ENCODE measurements at regions not wholly inside any gene's neighbourhood (a gene's known extent, or its start where the extent isn't known, plus 50 kb on each side); places are given as distances from the start of the nearest gene placed in this dataset.

DNA sequence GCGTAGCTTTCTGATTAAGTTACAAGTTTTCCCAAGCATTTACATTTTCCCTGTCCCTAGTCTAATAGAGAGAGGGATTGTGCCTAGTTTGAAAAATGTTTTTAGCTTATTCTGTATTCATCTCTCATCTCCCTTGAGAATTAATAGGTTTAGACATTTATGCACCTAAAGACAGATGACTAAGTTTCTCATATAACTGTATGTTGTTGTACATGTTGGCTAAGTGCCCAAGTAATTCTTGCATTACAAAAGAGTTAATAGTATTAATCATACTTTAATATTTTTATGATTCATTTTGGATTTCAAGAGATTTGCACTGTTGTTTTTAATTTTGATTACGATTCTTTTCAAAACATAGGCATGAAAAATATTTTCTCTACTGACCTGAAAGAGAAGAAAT is 109.0 kb upstream of the TBL1XR1 start:
- TF ChIP-seq, protein P1, sequence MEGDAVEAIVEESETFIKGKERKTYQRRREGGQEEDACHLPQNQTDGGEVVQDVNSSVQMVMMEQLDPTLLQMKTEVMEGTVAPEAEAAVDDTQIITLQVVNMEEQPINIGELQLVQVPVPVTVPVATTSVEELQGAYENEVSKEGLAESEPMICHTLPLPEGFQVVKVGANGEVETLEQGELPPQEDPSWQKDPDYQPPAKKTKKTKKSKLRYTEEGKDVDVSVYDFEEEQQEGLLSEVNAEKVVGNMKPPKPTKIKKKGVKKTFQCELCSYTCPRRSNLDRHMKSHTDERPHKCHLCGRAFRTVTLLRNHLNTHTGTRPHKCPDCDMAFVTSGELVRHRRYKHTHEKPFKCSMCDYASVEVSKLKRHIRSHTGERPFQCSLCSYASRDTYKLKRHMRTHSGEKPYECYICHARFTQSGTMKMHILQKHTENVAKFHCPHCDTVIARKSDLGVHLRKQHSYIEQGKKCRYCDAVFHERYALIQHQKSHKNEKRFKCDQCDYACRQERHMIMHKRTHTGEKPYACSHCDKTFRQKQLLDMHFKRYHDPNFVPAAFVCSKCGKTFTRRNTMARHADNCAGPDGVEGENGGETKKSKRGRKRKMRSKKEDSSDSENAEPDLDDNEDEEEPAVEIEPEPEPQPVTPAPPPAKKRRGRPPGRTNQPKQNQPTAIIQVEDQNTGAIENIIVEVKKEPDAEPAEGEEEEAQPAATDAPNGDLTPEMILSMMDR (IDR thresholded peaks at IDR 0.05): no peak
- no peak overlapping the region for H3K27ac ChIP-seq
- H3K27me3 ChIP-seq: no peaks in the 10 kb centered on the region
- no peaks in the 10 kb centered on the region for H3K36me3 ChIP-seq
- intact Hi-C loops (cut with DNase I): no loop called here
- peaks cover 0 to 9% of the 10 kb centered on the region in 2 donors for H3K9me3 ChIP-seq
- no peak overlapping the region for H3K4me3 ChIP-seq
- no peak for DNase-seq (ENCODE audit: low spot score in 2 of 2)
- H3K4me1 ChIP-seq: no peaks in the 10 kb centered on the region

DNA sequence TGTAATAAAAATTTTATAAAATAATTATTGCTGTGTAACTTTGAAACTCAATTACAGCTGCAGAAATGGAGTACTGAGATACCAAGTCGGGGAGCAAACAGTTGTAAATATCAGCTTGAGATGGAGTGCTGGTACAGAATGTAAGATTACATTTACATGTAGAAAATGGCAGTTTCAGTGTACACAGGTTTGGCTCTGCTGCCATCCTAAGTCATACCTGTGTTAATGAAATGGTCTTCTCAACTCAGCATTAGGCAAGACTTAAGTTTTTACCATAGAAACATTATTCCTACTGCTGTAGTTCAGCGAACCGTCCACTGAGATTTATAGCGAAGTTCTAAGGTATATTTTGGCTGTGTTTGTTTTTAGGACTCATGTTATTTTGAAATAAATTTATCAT is 110.1 kb upstream of the TBL1XR1 start:
- peaks cover 0 to 10% of the 10 kb centered on the region in 2 donors for H3K9me3 ChIP-seq
- no peak overlapping the region for H3K27ac ChIP-seq
- no peak overlapping the region for H3K4me3 ChIP-seq
- no peaks in the 10 kb centered on the region for H3K4me1 ChIP-seq
- H3K36me3 ChIP-seq: no peaks in the 10 kb centered on the region
- no peak for DNase-seq (ENCODE audit: low spot score in 2 of 2)
- intact Hi-C loops (cut with DNase I): no loop called here
- TF ChIP-seq, protein P1 (IDR thresholded peaks at IDR 0.05): no peak
- H3K27me3 ChIP-seq: no peaks in the 10 kb centered on the region

DNA sequence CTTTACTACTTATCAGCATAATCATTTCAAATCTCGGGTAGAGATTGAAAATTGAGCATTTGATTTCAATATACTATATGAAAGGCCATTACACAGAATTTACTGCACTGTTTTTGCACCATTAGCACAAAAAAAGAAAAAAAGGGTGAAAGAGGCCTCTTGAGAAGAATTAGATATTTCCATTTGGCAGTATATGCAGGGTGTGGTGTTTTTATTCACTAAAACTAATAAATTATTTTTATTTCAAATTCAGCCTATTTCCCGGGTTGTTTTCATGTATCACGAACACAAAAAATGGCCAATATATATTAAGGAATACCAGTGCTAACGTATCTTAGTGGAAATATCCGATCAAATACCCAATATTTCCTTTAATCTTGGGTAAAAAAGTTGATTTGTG is 110.5 kb upstream of the TBL1XR1 start:
- no peak overlapping the region for H3K4me3 ChIP-seq
- H3K27me3 ChIP-seq: no peaks in the 10 kb centered on the region
- H3K27ac ChIP-seq: no peak overlapping the region
- TF ChIP-seq, protein P1 (IDR thresholded peaks at IDR 0.05): no peak
- no peak for DNase-seq (ENCODE audit: low spot score in 2 of 2)
- intact Hi-C loops (cut with DNase I): no loop called here
- no peaks in the 10 kb centered on the region for H3K36me3 ChIP-seq
- H3K9me3 ChIP-seq: peaks cover 0 to 10% of the 10 kb centered on the region in 2 donors
- no peaks in the 10 kb centered on the region for H3K4me1 ChIP-seq

DNA sequence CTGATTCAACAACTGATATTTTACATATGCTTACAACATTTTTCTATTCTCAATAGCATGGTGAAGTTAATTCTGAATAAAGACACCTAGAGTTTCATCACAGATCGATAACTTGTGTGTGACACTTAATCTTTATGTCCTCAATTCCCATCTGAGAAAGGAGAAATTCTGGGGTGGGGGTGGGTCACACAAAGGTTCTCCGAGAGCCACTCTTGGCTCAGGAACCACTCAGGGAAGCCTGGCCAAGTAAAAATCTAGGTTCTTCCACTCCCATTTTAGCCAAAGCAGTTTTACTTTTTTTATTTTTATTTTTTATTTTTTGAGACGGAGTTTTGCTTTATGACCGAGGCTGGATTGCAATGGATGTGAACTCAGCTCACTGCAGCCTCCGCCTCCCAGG is 111.0 kb upstream of the TBL1XR1 start:
- Histone ChIP-seq H3K27ac (no peak overlapping the region), H3K4me1 (no peaks in the 10 kb centered on the region), H3K4me3 (no peak overlapping the region), H3K9me3 (peaks cover 0 to 10% of the 10 kb centered on the region in 2 donors), H3K36me3 (no peaks in the 10 kb centered on the region), H3K27me3 (no peaks in the 10 kb centered on the region)
- DNase-seq (ENCODE audit: low spot score in 2 of 2): no peak
- intact Hi-C loops (cut with DNase I): no loop called here
- TF ChIP-seq, protein P1 (IDR thresholded peaks at IDR 0.05): no peak

- no peak for DNase-seq (ENCODE audit: low spot score in 2 of 2)
- H3K27me3 ChIP-seq: no peaks in the 10 kb centered on the region
- no peaks in the 10 kb centered on the region for H3K4me1 ChIP-seq
- H3K36me3 ChIP-seq: no peaks in the 10 kb centered on the region
- TF ChIP-seq, protein P1 (IDR thresholded peaks at IDR 0.05): no peak
- H3K9me3 ChIP-seq: peaks cover 0 to 10% of the 10 kb centered on the region in 2 donors
- intact Hi-C loops (cut with DNase I): no loop called here
- H3K27ac ChIP-seq: no peak overlapping the region
- no peak overlapping the region for H3K4me3 ChIP-seq
Measured at GRCh38 chr3:177308911-177309310, 111.6 kb upstream of the TBL1XR1 start.

DNA sequence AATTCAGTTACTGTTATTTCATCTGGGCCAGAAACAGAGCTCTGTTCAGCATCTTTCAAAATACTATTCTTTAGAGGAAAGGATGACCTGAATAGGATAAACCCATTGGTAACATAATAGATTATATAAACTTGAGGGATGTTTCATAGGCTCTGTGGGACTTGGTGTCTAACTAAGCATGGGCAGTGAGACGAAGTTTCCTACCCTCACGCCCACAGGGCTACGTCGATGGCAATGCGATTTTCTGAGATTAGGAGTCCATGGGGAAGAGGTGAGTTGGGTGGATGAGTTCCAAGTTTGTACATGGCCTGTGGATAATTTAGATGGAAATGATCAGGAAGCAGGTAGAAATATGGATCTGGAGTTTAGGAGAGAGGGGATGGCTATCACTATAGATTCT is 115.2 kb upstream of the TBL1XR1 start:
- H3K9me3 ChIP-seq: peaks cover 0 to 10% of the 10 kb centered on the region in 2 donors
- no peak for DNase-seq (ENCODE audit: low spot score in 2 of 2)
- H3K36me3 ChIP-seq: no peaks in the 10 kb centered on the region
- no peaks in the 10 kb centered on the region for H3K27me3 ChIP-seq
- H3K4me1 ChIP-seq: no peaks in the 10 kb centered on the region
- no peak overlapping the region for H3K4me3 ChIP-seq
- intact Hi-C loops (cut with DNase I): no loop called here
- TF ChIP-seq, protein P1 (IDR thresholded peaks at IDR 0.05): no peak
- H3K27ac ChIP-seq: no peak overlapping the region

All from ascending aorta (tissue), 2 donors.